Activated naive CD4-positive, alpha-beta T cell treated with anti-CD3 and anti-CD28 coated beads, Interleukin-2, amount 50 U/mL, for 16 hours (primary cell): ENCODE measurements at regions not wholly inside any gene's neighbourhood (a gene's known extent, or its start where the extent isn't known, plus 50 kb on each side); places are given as distances from the start of the nearest gene placed in this dataset.

Experiments used
- DNase-seq: peaks from one replicate; pipeline ENCODE4 v3.0.0-alpha.2; 2020

DNA sequence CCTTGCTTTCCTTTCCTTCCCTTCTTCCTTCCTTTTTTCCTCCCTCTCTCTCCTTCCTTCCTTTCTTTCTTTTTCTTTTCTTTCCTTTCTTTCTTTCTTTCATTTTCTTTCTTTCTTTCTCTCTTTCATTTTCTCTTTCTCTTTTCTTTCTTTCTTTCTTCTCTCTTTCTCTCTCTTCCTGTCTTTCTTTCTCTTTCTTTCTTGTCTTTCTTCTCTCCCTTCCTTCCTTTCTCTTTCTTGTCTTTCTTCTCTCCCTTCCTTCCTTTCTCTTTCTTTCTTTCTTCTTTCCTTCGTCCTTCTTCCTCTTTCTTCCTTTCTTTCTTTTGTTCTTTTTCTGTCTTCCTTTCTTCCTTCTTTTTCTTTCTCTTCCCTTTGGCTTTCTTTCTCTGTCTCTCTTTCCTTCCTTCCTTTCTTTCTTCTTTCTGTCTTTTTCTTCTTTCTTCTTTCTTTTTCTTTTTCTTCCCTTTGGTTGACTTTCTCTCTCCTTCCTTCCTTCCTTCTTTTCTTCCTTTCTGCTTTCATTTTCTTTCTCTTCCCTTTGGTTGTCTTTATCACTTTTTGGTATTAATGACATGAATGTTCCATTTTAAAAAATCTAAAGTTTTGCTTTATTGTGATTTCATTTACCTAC lies 496.4 kb upstream of the CBLB start:
- DNase-seq: no peak

DNA sequence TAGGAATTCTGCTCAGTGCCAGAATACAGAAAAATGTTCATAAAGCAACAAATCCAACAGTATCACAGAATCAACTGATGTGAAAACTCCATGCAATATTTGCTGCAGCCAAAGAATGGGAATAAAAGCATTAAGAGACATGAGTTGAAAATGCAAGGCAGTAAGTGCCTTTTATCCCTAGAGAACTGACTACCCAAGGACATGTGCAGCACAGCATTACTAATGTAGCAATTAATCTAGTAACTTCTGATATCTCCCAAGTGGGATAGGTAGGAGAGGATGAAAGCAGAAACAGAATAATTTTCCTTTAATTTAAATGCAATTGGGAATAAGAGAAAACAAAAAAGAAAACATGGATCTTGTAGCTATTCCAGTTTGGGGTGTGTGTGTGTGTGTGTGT lies 497.5 kb upstream of the CBLB start:
- DNase-seq: no peak

DNA sequence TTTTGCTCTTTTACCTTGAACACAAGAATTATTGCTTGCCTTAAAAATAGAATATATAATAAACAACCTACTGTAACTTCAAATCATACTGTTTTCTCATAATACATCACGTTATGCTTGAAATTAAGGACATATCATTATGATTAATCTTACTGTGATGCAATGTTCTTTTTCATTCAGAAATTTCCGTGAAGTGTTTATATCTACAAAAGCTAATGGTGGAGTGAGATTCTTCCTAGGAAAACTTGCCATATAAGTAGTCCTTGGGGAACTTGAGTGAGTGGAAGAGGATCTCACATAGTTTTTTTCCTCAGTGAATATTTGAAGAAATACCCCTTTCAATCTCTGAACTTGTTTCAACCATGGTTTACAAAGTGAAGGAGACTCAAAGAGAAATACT lies 498.7 kb upstream of the CBLB start:
- no peak for DNase-seq

DNA sequence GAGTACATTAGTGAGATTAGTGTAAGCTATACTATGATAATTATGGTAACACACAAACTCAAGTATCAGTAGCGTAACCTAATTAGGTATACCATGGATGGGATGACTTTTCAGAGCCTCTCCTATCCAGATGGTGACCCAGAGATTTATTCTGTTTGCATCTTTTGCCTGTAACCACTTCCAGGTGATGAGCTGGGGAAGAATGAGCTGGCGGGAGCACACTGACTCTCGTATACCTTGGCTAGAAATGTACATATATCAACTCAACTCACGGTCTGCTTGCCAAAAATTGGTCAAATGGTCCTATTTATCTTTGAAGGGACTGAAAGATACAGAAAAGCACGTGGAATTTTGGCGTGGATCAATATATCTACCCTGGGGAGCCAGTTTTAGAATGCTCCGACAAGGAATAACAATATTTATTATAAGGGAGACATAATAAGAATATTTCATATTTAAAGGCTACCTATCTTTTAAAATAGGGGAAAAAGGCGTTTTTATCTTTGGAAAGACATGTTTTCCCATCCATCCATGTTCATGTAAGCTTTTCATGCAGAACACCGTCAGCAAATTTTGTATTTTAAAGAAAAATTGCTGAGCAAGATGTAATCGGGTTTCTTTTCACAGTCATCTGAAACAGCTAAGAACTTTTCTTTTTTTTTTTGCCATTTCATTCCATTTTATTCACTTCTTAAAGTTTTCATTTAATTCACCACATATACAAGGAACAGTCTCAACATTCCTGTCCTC lies 502.6 kb upstream of the CBLB start:
- no peak for DNase-seq

DNA sequence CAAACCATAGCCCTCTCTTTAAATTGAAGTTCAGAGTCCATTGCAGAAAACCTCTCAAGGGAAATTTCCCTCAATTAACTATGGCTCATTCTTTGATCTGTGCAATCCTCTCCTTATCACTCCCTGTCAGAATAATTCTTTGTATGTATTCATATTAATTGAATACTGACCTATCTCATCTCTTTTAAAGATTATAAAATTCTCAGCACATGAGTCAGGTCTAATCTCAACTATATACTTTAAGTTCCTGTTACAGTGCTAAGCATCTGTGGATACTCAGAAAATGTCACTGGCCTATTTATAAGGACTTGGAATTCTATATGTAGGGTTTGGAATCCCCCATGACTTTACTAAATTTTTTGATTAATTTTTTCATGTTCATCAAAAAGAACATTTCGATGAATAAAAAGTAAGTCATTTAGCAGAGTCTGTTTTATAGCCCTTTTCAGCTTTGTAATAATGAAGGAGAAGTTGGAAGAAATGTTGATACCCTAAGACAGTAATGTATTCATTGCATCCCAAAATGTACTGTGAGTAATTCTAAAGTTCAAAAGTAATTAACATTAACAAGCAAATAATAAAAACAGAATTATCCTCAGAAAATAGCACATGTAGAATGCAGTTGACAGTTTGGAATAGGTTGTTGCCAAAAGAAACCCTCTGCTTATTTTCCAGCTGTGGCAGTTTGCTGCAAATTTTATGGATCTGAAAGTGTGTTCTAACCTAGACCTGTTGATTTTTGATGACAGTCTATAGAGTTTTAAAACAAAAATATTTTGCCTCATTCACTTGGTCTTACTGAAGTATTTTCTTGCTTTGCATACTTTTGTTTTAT lies 503.4 kb upstream of the CBLB start:
- DNase-seq: no peak

DNA sequence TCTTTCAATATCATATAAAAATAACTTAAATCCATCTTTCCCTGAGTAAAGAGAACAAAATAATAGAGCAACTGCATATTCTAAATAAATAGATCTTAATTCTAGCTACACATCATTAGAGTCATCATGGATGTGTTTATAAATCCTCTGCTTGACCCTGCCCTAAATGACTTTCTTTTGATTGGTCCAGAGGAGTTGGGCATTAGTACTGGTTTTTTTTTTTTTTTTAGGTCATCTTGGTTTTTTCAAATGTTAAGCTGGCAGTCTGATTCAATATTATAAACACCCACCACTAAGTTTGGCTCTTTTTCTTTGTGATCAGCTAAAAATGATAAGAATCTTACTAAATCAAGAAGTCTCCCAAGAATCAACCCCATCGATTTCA lies 504.0 kb upstream of the CBLB start:
- no peak for DNase-seq

DNA sequence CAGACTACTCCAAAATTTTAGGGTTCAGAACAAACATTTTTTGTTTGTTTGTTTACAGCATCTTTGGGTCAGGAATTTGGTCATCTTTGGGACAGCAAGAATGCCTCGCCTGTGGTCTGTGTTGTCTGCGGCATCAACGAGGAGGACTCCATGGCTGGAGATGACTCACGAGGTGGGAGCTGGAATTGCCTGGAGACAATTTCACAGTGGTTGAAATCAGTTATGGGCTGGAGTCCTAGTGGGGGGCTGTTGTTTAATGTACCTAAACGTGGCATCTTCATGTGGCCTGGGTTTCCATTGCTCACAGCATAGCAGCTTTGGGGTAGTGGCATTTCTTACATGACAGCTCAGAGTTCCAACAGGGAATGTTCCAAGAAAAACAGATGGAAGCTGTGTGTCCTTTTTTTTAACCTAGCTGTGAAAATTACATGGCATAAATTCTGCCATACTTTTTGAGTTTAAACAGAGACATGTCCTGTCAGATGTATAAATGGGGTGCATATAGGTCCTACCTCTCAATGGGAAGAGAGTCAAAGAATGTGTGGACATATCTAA lies 507.3 kb upstream of the CBLB start:
- no peak for DNase-seq

DNA sequence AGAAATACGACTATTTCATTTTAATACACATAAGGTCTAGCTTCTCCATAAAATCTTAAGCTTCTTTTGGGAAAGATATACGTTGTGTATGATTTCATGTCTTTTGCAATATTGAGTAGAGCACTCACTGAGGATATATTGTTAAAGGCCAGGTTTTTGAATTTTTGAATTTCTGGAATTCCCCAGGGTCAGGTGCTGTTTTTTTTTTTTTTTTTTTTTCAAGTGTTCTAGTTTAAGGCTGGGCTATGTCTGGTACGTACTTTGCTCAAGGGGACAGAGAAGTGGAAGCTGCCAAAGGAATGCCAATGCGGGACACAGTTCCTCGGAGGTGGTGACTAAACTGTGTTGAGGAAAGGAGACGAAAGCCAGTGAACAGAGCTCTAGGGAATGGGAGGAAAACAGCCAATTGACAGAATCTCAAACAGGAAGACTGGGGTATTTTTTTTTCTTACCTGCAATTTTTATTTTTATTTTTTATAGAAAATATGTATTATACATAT lies 510.5 kb upstream of the CBLB start:
- DNase-seq: no peak

DNA sequence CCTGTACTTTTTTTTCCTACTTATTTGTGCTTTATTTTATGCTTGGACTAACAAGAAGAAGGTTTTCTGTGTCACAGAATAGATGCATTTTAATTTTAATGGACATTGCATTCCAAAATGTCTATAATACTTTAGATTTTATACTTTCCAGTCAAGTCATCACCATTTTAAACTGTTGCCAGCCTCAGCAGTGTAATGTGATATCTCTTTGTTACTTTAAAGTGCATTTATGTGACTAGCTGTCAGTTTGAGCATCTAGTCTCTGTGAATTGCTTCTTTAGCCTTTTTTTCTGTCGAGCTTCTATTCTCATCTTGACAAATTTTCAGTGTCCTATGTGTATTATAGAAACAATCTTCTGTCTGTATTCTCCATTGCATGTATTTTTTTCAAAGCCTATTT lies 511.4 kb upstream of the CBLB start:
- DNase-seq: no peak

DNA sequence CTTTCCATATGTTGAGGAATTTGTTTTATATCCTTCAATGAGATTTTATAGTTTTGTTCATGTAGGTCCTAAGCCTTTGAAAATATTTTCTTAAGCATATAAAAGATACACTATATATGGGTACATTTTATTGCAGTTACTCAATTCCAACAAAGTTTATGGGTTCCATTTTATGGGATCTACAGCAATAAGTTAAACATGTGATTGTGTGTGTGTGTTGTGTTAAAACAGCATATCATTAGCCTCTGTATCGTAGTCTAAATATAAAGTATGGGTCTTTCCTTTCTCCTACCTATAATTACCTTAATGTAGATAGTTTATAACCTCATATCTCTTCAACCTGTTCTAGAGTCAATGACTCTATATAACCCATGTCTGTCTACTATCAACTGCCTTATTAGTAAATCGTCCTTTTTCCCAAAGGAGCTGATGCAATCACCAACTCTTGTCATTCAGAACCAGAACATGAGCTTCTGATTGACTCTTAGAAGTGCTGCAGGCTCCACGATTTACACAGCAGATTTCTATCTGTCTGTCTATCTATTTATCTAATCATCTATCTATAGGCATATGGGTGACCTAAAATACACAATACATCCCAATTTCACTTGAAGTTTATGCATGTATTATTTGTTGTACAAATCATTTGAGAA lies 512.6 kb upstream of the CBLB start:
- no peak for DNase-seq

DNA sequence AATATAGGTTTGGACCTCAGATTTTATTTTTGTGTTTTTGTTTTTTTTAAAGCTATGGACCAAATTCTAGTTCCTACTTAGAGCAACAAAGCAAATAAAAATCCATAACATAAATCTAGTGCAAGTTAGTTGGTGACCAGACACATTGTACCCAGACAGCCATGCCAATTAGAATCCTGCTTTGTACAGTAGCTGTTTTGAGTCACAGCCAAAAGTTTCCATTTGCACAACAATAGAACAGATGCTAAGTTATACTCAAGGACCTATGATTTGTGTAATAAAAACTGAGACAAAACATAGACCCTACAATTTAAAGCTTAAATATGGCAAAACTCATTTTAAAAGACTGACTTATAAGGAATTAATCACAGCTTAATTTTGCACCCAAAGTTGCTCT lies 513.1 kb upstream of the CBLB start:
- DNase-seq: no peak

DNA sequence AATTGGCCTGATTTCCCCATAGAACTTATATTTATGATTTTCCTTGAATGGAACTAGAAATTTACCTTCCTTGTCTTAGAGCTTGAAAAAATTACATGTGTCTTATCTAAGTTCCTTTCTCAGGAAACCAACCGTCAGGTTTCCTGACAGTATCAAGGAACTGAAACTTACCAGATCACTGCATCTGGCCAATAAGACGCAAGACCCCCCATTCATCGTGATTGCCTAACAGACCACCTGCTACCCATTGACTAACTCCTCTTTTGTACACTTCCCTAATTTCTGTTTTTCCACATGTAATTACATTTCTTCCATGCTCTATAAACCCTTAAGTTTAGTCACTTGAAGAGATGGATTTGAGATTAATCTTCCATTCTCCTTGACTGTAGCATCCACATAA lies 517.2 kb upstream of the CBLB start:
- no peak for DNase-seq

DNA sequence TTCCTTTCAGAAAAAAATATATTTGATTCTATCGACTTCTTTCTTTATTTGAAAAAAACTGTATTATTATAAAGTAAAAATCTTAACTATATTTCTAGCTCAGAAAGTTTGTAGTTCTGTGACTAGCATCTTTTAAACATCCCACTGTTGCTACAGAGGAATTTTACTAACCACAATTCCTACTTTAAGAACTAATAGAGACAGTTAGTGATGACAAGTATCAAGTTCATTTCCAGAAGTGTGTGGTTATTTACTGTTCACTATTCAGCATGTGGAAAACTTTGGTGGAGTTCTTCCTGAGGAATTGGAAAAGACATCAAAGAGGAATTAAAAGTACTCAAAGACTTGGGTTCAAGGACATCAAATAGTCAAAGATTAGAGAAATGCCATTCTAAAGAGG lies 524.1 kb upstream of the CBLB start:
- DNase-seq: no peak

DNA sequence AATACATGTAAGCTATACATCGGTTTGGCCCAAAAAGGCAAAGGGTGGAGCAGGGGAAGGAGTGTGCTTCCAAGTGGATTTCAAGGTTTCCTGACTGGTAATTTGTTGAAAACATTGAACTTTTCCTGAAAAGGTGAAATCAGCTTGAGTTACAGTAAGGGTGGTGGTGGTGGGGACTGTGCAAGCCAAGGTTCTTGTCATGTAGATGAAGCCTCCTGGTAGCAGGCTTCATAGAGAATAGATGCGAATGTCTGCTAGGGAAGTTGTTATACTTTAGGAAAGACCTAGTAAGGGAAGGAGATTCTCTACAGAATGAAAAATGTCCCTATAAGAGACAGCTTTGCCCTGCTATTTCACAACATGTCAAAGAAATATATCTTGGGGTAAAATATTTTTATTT lies 528.2 kb upstream of the CBLB start:
- no peak for DNase-seq

DNA sequence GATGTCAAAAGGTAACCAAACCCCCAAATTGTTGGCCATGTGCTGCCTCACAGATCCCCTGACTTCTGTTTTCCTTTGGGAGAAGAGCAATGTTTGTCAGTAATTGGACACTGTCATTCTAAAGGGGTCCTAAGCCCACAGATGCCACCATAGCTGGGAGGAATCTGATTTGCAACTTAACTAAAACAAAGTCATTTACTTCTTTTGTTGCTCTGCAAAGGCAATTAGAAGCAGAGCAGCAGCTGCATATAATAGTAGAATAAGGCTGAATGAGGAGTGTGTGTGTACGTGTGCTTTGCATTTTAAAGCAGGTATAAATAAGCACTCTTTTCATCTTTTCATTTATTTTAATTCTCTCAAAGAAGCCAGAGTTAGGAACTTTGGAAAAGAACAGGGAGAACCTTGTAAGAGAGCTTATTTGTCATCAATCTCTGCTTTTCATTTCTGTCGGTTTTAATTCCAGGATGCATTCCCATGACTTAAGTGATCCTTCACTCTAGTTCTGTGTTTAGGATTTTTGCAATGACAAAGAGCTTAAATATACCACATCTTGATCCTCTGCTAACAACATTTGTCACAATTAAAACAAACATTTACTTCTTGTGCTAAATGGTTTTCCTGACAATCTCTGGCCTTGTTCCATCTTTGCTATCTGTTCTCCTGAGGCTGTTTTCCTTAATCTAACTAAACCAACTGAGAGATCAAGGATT lies 530.2 kb upstream of the CBLB start:
- no peak for DNase-seq

DNA sequence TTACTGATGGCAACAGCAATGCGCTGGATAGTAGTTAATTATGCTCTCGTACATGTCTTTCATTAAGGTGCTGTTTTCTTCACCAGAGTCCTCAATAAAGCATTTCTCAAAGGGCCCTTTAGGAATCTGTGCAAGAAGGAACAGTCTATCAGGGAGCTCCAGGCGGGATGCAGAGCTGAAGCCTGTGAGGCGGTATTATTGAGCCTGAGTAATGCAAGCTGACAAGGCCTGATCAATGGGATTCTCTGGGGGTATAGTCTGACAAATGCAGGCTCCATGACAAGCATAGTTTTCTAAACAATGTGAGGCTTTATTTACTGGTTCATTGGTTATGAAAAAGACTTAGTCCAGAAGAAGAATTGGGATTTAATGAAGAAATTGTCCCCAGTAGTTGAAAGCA lies 530.9 kb upstream of the CBLB start:
- DNase-seq: no peak

DNA sequence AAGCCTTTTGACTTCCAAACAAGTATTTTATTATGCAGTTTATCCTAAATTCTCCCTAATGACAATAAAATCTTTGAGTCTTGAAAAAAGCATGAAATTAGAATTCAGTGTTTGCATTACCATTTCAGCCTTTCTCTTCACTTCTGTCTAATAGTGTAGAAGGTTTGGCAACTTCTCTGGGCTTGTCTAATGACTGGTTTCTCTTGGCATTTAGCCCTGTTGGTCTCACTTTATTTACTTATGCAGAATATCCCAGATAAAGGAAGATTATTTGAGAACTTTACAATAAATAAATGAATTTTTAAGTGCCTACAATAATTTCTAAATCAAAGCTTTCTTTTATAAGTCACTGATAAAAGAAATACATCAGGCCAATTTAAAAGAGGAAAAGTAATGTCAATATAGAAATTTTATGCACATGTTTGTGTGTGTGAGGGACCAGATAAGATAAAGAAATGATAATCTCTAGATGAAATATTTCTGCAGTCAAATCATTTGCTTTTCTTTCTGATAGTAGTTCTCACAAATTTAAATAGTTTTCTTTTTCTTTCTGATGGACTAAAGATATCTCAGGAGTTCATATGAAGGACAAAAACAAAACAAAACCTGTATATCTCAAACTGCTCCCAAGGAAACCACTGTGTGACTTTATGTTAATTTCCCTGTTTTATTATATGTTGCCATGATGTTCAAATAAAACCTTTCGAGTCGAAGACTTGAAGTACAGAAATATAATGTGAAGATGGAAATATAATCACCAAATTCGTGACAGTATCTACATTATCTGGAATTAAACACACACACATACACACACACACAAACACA lies 533.1 kb upstream of the CBLB start:
- DNase-seq: no peak

DNA sequence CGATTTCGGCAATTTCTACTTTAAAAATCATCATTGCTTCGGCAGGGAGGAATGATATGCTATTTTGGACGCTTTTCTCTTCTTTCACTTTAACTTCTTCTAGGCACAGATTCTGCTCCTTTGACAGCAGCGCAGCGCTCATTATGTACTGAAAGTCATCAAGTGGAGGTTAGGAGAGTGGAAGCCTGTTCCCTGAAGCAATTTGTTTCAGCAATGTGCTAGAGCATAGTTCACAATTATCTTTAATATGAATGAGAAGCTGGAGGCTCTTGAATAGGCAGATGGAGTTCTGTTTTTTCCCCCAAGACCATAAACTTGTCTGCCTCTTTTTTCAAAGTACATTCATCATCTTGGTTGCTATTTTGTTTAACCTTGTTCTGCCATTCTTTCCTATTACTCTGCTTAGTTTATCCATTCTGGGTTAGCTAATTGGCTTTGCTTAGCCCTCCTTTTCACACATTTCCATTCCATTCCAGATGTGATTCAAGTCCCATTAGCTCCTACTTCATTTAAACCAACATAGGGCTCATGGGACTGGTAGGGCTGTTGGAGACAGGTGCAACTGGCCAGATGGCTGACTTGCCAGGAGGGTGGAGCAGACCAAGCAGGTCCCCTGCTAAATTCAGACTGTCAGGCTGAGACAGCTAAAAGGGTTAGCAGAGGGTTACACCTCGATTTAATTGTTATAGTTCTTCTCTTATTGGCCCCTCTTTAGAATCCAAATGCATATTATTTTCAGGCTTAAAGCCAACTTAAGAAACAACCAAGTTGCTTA lies 534.7 kb upstream of the CBLB start:
- DNase-seq: no peak

DNA sequence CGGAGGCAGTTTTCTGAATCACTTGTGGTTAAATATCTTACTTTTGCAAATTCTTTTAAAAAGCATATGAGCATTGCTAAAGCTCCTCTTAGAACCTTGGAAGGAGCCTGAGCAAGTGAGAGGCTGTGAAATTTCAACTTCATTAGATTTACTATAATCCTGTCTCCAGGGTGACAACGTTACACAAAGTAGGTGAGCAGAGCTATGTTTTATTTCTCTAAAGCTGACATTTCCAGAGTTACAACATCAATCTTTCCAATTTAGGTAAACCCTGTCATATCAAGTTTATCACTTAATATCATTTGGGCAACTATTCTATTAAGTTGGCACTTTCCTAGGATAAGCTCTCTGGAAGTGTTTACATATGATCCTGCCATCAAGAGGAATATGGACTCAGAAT lies 544.9 kb upstream of the CBLB start:
- no peak for DNase-seq

DNA sequence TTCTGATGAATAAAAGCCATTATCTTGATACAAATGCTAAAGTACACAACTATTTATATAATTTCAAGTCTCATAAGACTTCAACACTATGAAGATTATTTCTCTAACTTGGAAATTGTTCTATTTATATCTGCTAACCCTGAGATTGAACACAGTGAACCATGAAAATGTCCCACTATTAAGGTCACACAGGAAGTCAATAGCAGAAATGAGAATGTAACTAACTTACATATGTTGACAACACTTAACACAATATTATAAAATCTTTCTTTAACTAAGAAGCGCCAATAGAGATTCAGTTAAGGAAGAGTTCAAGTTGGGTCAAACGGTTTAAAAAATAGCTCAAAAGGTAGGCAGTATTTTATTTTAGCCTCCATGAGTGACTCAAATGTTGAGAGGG lies 551.8 kb upstream of the CBLB start:
- no peak for DNase-seq

DNA sequence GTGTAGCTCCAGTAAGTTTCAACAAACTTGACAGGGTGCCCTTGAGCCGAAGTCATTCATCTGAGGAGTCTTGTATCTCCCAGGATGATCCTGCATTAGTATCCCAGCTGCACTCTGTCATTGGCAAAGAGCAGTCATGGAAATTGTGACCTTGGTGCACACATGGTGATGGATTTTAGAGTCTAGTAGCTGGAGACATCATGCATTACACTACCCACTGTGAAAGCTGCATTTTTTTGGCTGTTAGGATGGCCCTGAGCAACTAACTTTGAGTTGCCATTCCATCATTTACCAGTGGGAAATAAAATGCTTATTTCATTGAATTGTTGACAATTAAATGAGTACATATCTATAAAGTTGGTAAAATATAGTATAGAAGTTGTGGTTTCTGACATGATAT lies 552.6 kb upstream of the CBLB start:
- no peak for DNase-seq
